ENCODE measurements at regions not wholly inside any gene's neighbourhood (a gene's known extent, or its start where the extent isn't known, plus 50 kb on each side); places are given as distances from the start of the nearest gene placed in this dataset.
"Not testable (repeated sequence)": the region's sequence is repeated elsewhere in the genome, so short reads cannot be mapped to it uniquely, and the experiment has no call there.

DNA sequence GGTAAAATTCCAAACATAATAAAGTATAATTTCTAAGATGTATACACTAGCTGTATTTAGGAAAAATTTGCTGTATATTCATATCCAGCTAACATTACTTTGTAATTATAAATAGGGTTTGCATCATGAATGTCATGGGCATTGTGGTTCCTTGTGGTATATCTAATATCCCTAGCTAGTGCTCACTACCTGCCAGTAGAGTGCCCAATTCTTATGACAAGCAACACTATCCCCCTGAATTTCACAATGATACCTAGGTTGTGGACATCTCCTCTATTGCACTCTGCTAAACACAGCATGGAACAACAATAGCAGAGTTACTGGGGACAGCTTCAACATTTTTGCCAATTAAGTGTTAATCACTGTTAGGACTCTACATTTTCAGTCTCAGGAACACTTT is 1656.5 kb downstream of the EFNA5 start:
- DNase-seq = no peak

DNA sequence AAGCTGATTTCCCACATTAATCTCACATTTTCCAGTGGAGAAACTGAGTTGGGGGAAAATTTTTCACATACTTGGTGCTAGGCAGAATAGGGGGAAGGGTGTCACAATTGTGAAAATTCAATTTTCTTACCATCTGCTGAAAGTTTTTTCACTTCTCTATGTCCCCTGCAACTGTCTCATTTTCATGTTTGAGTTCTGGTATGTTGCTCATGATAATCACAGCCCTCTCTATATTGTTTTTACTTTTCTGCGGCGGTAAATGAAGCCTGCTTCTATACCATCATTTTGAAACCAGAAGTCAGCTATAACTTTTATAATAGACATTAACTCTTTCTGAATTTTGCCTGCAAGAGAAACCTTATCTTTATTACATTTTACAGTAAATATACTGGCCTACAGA is 1664.5 kb downstream of the EFNA5 start:
- DNase-seq = no peak

DNA sequence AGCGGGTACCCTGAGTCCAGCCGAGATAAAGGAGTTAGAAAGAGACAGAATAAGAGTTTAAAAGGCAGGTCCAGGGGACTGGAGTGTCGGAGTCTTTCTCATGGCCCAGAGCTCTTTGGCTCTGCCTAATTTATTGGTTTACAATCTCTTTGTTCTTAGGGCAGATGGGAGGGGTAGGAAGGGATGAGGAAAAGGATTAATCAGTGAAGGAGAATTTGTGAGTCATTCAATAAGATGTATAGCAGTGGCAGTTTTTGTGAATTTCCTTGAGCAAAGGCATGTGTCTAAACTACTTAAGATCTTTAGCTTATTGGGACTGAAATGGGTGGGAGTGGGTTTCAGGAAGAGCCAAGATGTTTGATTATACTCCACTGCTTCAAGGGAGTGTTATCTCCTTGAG is 1671.7 kb downstream of the EFNA5 start:
- DNase-seq = not testable (repeated sequence)

DNA sequence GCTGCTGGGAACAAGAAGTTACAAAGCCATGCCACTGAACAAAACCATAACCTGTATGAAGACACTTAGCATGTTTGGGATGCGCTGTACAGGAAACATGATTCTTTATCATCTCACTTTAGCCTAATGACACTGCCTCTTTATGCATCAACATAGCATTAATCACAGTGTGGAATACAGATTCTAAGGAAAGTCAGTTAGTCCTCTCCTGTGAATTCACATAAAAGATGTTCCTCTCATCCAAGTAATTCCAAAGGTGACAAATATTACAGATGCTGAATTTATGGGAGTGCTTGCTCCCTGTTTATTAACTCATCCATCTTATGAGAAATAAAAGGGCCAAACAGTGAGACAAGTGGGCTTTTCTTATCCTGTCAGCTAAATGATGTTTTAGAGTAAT is 1677.7 kb downstream of the EFNA5 start:
- no peak for DNase-seq

DNA sequence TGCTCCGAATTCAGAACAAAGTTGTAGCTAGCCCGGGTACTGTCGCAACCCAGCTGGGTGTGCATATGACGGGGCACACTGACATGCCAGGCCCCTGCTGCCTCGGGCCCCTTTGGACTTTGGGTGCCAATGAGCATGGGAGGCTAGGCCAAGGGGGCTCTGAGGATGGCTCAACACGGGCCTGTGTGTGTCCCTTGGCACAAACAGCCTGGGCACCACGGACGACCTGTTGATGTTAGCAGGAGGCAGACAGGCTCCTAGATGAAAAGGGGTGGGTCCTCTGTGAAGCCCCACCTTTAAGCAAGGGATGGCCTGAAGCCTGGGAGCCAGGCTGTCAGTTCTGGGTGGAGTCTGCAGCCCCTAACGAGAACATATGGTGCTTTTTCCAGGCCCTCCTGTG is 1688.2 kb downstream of the EFNA5 start:
- no peak for DNase-seq

DNA sequence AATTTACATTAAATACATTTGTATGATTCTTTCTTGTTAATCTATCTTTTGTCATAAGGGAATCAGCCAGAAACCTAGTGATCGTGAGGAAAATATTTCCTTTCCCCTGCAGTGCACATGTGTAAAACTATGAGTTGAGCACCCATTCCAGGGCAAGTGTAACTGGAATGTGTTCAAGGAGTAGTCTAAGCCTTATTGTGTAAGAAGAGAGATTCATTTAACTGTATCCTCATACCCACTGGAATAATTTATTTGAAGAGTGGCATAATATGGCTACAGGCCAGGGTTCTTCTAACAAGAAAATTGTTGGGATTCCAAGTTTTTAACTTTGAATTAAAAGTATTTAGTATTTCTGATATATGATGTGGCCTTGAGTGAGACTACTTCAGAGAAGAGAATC is 1692.7 kb downstream of the EFNA5 start:
- DNase-seq = no peak

DNA sequence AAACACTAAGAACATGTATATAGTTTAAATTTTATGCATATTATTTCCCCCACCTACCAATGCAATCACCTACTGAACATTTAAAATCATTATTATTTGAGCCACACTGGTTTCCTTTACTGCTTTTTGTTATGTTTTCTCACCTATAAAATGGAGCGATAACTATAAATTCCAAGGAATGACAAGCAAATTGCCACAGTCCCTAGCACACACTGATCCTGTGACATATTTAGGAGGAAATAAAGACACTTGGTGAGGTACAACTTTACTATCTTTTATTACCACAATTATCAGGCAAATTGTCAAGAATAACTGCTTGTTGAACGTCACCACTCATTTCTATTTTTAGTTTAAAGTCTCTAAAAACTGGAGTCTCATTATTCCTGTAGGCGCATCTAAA is 1693.6 kb downstream of the EFNA5 start:
- DNase-seq = no peak

DNA sequence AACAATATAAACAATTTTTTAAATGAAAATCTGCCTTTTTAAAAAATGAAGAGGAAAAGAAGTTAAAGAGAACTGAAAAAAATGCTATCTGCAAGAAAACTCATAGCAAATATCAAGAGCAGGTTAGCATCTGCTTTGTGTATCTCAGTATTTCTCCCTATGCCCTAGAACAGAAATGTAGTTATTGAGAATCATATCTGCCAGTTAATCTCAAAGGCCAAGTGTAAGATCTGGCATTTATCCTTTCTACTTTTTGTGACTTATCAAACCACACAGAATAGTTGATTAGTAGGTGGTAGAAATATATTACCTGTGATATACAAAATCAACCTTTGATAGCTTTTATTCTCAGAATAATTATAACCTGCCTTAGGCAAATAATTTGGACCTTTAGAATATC is 1699.8 kb downstream of the EFNA5 start:
- DNase-seq = no peak

DNA sequence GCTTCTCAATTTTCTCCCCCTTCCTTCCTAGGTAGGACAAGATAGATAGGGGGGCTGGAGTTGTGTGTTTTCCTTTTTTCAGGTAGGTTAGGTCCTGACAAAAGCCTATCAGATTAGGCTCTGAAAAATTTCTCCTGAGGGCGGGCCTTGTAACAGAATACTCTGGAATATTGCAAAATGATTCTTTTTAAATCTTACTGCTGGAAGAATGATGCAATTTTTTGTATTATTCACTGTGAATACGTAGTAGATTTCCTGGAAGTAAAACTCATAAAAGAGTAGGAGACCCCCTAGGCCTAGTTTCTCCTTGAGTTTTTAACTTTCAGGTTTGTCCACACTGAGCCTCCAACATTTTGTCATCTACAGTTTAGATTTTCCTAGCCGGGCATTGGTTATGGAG is 1701.8 kb downstream of the EFNA5 start:
- DNase-seq = no peak

DNA sequence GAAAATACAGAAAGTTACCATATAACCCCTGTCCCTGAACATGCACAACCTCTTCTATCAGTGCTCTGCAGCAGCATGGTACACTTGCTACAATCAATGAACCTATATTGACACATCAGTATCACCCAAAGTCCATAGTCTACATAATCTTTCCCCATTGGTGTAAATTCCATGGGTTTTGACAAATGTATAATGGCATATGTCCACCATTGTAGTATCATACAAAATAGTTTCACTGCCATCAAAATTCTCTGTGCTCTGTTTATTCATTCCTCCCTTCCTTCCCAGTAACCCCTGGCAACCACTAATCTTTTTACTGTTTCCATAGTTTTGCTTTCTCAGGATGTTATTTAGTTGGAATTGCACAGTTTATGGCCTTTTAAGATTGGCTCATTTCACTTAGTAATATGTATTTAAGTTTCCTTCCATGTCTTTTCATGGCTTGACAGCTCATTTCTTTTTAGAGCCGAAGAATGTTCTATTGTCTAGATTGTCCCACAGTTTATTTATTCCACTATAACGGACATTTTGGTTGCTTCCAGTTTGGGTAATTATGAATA is 1707.0 kb downstream of the EFNA5 start:
- DNase-seq = no peak

DNA sequence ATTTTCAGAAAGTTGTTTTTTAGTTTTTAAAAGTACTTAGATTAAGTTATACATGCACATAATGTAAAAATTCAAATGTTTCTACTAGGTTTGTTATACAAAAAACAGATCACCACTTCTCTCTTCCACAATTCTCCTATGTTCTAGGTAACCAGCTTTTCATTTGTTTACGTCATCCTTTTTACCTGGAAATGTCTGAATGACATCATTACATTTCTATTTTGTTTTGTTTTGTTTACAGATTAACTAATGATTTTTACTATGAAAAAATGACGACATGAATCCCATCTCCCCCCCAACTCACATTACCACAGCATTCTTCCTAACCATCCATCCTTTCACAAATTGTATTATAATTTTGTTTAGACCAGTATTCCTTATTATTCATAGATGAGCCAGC is 1709.2 kb downstream of the EFNA5 start:
- no peak for DNase-seq

DNA sequence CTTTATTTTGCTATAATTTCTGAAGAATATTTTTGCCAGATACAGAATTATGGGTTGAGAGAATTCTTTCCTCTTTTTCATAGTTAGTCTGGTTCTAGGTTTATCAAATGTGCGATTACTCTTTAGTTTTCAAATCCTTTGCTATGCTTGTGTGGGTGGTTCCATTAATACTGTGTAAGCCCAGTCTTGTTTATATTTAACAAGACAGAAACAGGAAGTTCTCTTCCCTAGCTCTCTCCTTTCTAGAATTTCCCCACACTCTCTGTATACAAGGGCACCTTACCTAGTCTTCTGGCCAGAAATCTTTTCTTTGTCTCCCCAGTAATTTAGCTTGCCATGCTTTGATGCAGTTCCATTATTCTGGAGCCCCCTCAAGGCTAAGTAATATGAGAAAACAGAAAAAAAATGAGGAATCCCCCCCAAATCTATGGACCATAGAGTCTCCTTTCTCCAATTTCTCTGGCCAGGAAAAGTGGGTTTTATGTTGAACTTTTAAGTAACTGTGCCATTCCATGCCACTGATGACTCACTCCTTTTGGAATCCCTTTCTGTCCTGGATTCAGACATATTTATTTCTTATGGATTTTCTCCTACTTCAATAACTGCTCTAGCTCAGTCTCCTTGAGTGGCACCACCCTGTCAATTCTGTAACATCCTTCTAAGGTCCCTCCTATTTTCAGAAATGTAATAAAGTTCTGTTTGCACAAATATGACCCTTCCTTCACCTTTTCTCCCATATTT is 1714.1 kb downstream of the EFNA5 start:
- DNase-seq = no peak

DNA sequence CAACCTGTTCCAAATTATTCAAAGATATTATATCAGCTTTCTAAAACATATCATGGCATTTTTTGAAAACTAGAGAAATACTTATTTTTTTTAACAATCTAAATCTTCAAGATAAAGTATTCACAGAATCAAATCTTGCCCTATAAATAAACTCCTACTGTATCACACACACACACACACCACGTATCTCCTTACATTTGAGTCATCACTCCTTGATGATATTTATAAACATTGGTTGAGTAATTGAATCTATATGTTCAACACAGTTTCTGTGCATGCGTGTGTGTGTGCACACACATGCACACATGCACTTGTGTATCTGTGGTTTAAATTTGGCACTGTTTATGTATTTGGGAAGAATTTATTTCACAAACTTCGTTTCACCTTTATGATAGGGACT is 1716.4 kb downstream of the EFNA5 start:
- no peak for DNase-seq

DNA sequence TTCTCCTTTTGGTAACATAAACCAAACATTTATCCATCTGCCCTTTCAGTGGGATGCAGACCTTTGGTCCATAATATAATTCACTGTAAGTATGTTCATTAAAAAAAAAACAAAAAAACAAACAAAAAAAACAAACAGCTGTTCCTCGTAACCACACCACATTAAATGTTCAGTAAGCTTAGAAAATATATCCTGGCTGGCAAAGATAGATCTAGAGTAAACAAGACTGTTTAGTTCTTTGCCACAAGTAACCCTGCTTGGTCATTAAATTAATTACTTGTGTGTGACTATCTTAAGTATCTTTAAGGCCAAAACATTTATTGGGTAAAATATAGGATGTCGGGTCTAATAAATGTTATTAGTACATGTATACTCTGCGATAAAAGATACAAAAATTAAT is 1717.1 kb downstream of the EFNA5 start:
- DNase-seq = no peak

DNA sequence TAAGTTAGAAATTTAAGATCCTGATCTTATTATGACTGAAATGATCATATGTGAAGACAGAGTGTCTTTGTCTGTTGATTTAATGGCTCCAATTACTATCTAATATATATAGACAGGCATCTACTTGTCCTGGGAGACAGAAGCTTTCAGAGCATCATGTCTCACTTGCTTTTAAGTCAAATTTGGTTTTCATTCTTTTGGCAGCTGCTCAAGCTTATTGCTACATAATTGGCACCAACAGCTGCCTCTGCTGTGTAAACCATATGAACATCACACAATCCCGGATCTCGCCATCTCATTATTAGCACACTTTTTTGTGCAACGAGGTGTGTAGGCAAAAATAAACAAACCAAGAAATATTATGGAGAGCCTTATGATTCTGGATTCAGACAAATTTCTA is 1717.9 kb downstream of the EFNA5 start:
- DNase-seq = no peak

DNA sequence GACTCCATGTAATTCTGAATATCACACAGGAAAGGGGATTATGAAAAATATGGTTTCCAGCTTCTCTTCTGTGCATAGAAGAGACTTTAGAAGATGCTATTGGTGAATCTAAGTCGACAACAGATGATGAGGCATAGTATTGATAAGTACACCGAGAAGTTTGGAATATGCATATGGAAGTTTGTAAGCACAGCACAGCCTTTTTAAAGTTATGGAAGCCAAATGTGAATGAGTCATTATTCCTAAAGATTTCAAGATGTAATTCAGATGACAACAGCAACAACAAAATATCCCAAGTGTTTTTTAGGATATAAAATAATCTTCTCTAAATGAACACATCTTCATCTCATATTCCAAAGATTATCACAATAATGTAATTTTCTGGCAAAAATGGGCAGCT is 1723.3 kb downstream of the EFNA5 start:
- DNase-seq = no peak

DNA sequence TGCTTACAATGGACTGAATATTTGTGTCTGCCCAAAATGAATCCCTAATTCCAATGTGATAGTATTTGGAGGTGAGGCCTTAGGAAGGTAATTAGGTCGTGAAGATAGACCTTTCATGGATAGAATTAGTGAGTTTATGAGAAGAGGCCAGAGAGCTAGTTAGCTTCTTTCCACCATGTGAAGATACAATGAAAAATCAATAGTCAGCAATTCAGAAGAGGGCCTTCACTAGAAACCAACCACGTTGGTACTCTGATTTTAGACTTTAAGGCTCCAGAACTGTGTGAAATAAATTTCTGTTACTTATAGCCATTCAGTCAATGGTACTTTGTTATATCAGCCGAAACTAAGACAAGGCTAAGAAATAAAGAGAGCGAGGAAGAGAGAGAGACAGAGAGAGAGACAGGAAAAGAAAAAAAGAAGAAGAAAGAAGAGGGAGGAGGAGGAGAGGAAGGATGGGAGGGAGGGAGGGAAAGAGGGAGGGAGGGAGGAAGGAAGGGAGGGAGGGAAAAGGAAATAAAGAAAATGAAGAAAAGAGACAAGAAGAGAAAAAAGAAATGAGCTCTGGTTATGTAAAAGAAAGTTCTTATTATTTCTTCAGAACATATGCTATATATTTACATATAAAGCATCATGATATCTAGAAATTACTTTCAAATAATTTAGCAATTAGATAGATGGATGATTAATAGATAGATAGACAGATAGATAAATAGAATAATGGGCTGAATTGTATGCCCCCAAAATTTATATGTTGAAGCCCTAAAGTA is 1725.3 kb downstream of the EFNA5 start:
- no peak for DNase-seq

DNA sequence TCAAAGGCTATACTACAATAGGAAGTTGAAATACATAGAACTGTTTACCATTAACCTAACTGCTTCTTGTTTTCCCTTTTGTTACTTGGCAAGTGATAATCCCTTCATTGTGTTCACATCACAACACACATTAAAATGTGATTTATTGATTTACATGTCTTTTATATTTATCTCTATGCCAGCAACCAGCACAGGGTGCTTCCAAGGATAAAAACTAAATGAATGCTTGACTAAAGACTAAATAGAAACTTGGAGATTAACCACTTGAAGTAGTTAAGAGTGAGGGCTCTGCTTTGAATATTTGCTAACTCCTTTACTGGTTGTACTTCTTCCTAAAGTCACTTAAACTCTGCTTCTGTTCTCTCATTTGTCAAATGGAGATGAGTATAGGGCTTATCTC is 1730.6 kb downstream of the EFNA5 start:
- no peak for DNase-seq

DNA sequence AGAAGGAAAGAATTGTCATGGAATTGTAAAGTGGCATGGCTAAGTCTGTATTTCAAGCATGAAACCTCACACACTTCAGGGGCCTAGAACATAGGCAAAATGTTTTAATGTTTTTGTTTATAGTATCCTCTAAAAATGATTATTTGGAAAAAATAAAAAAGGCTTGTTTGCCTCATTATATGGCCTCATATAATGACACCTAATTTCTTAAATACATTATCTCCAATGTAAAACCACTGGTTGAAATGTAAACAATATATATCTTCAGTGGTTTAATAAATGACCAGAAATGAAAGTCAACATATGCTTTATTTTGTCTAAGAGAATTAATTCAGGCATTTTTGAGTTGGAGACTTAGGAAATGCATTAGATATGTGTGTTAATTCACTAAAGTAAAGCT is 1736.6 kb downstream of the EFNA5 start:
- no peak for DNase-seq

DNA sequence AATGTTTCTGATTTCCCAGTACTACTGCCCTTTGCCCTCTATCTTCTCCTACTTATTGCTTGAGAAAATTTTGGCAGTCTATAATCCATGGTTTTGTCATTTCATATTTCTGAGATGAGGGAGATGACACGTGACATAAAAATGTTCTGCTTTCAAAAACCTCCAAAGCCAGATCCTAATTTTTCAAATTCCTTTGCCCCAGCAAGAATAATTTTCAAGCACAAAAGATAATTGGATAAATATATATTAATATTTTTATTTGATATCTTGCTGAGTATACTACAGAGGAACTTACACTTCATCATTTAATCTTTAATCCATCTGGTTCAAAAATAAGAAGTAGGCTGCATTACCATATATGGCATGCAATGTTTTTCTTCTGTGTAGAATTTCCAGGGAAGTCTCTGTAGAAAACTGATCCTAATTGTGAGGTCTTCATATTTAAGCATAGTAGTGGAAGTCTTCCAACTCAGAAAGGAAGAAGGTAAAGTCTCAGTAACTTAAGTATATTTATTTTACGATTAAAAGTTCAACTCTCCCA is 1738.8 kb downstream of the EFNA5 start:
- no peak for DNase-seq

DNA sequence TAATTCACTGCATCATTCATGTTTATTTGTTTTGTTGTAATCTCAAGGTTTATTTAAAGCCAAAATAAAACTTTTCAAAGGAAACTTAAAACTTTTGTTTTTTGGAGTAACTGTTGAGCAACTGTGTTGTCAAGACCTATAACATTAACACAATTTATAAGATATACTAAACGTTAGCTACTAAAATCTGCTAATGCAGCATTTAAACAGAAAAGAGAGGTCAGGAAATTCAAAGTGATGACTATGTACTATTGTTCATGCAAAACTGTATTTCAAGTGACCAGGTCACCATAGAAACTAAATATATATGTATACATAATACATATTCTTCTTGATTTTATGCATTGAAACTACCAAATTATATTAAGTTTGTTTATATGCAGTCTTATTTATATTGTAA is 1740.9 kb downstream of the EFNA5 start:
- DNase-seq = no peak

DNA sequence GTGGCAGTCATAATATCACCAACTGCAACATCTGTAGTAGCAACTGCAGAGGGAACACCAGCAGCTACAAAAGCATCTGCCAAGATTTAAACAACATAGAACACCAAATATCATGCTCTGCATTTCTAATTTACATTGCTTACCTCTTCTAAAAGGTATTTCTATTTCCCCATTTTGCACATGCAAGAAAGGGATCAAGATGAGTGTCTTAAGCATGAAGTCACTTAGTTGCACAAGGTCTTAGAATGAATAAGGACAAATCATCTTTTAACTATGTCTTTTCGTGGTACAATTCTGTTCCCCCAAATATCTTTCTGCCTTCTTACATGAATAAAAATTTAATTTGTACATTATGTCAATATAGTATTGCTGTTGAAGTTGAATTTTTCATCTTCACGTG is 1746.4 kb downstream of the EFNA5 start:
- DNase-seq = no peak

DNA sequence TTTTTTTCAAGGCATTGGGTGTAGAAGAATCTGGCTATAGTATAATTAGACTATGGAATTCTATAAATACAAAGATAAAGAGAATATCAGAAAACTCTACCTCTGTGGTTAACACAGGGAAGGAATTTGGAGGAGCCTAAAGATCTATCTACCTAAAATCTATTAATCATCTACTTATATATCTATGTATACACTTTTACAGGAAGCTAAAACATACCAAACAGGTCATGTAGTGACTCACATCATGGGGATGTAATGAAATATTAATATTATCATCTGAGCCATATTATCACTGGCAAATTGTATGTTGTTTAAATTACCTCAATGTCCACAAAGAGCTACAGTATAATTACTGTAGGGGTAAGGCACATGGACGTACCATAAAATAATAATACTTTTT is 1748.2 kb downstream of the EFNA5 start:
- DNase-seq = no peak
